ENCODE measurements at regions not wholly inside any gene's neighbourhood (a gene's known extent, or its start where the extent isn't known, plus 50 kb on each side); places are given as distances from the start of the nearest gene placed in this dataset.
A peak's percentile ranks its signal among the peaks of the same experiment; 100 is the strongest.

- TF ChIP-seq POLR2AphosphoS5 (IDR thresholded peaks at IDR 0.05) (no peak), SMC3 (conservative IDR thresholded peaks at IDR 0.05; ENCODE audit: poor library complexity) (no peak), RAD21 (conservative IDR thresholded peaks at IDR 0.05) (peak; percentile 26), EZH2 (IDR thresholded peaks at IDR 0.05; ENCODE audit: borderline replicate concordance, insufficient read depth, low read length, poor library complexity, severe bottlenecking) (no peak), CTCF (IDR thresholded peaks at IDR 0.05; ENCODE audit: poor library complexity, severe bottlenecking) (peak; percentile 41), EP300 (conservative IDR thresholded peaks at IDR 0.05; ENCODE audit: poor library complexity, severe bottlenecking) (no peak)
These were observed 88.4 kb downstream of the HFE start for GRCh38 chr6:26175428-26176181.
